ENCODE measurements at regions not wholly inside any gene's neighbourhood (a gene's known extent, or its start where the extent isn't known, plus 50 kb on each side); places are given as distances from the start of the nearest gene placed in this dataset.

- intact Hi-C loops (cut with micrococcal nuclease): no loop called here
- BruUV-seq (replicated peaks): no TSS peak
- Mint-ChIP-seq H3K4me3 (ENCODE audit: unreplicated experiment) (no peak overlapping the region), H3K36me3 (ENCODE audit: insufficient read depth, unreplicated experiment) (no peaks in the 10 kb centered on the region), H3K4me1 (ENCODE audit: insufficient read depth, unreplicated experiment) (no peaks in the 10 kb centered on the region), H3K9me3 (ENCODE audit: unreplicated experiment) (no peaks in the 10 kb centered on the region), H3K27ac (ENCODE audit: low read depth, unreplicated experiment) (no peak overlapping the region), H3K27me3 (ENCODE audit: insufficient read depth, unreplicated experiment) (no peaks in the 10 kb centered on the region)
- DNase-seq (ENCODE audit: unreplicated experiment): no peak
- ChIA-PET POLR2A (no interaction called here), CTCF (interaction anchor here (0.6 kb wide), 1 partner anchor 198 kb away, joined by 3 read pairs; no protein-coding TSS in a partner anchor)
- TF ChIP-seq, protein P1, sequence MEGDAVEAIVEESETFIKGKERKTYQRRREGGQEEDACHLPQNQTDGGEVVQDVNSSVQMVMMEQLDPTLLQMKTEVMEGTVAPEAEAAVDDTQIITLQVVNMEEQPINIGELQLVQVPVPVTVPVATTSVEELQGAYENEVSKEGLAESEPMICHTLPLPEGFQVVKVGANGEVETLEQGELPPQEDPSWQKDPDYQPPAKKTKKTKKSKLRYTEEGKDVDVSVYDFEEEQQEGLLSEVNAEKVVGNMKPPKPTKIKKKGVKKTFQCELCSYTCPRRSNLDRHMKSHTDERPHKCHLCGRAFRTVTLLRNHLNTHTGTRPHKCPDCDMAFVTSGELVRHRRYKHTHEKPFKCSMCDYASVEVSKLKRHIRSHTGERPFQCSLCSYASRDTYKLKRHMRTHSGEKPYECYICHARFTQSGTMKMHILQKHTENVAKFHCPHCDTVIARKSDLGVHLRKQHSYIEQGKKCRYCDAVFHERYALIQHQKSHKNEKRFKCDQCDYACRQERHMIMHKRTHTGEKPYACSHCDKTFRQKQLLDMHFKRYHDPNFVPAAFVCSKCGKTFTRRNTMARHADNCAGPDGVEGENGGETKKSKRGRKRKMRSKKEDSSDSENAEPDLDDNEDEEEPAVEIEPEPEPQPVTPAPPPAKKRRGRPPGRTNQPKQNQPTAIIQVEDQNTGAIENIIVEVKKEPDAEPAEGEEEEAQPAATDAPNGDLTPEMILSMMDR (IDR thresholded peaks at IDR 0.05; ENCODE audit: unreplicated experiment): no peak
Observed at GRCh38 chr9:22645893-22646292, 199.3 kb downstream of the DMRTA1 start.

- TF ChIP-seq, protein P1 (IDR thresholded peaks at IDR 0.05; ENCODE audit: unreplicated experiment): no peak
- no peak overlapping the region for H3K4me3 Mint-ChIP-seq (ENCODE audit: unreplicated experiment)
Observed at GRCh38 chr9:22649384-22649783, 202.8 kb downstream of the DMRTA1 start.

DNA sequence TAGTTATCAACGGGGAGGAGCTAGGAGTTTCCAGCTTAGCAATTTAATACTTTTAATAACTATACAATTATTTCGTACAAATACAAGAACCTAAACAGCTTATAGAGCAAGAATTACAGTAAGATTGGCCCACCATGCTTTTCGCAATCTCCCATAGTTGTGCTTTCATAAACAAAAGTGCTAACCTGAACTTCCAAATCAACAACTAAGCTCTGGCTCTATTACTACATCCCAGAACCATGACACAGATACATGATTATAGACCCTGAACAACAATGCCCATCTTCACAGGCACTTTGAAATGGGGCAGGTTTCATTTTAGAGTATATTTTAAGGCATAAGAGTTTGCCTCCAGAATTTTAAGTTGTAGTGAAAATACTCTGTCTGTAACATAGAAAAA is 203.5 kb downstream of the DMRTA1 start:
- Mint-ChIP-seq H3K4me3 (ENCODE audit: unreplicated experiment) (no peak overlapping the region), H3K27ac (ENCODE audit: low read depth, unreplicated experiment) (no peak overlapping the region), H3K36me3 (ENCODE audit: insufficient read depth, unreplicated experiment) (no peaks in the 10 kb centered on the region), H3K9me3 (ENCODE audit: unreplicated experiment) (no peaks in the 10 kb centered on the region), H3K4me1 (ENCODE audit: insufficient read depth, unreplicated experiment) (no peaks in the 10 kb centered on the region), H3K27me3 (ENCODE audit: insufficient read depth, unreplicated experiment) (no peaks in the 10 kb centered on the region)
- ChIA-PET POLR2A (no interaction called here), CTCF (interaction anchor here (0.5 kb wide), 1 partner anchor 1328 kb away, joined by 7 read pairs; no protein-coding TSS in a partner anchor)
- no peak for DNase-seq (ENCODE audit: unreplicated experiment)
- TF ChIP-seq, protein P1 (IDR thresholded peaks at IDR 0.05; ENCODE audit: unreplicated experiment): no peak
- BruUV-seq (replicated peaks): no TSS peak
- intact Hi-C loops (cut with micrococcal nuclease): no loop called here

More at GRCh38 chr9:22649384-22649783, 202.8 kb downstream of the DMRTA1 start:
- Mint-ChIP-seq H3K36me3 (ENCODE audit: insufficient read depth, unreplicated experiment) (no peaks in the 10 kb centered on the region), H3K27me3 (ENCODE audit: insufficient read depth, unreplicated experiment) (no peaks in the 10 kb centered on the region), H3K27ac (ENCODE audit: low read depth, unreplicated experiment) (no peak overlapping the region), H3K9me3 (ENCODE audit: unreplicated experiment) (no peaks in the 10 kb centered on the region), H3K4me1 (ENCODE audit: insufficient read depth, unreplicated experiment) (no peaks in the 10 kb centered on the region)
- ChIA-PET POLR2A (no interaction called here), CTCF (no interaction called here)
- no TSS peak for BruUV-seq (replicated peaks)
- no peak for DNase-seq (ENCODE audit: unreplicated experiment)
- intact Hi-C loops (cut with micrococcal nuclease): no loop called here

DNA sequence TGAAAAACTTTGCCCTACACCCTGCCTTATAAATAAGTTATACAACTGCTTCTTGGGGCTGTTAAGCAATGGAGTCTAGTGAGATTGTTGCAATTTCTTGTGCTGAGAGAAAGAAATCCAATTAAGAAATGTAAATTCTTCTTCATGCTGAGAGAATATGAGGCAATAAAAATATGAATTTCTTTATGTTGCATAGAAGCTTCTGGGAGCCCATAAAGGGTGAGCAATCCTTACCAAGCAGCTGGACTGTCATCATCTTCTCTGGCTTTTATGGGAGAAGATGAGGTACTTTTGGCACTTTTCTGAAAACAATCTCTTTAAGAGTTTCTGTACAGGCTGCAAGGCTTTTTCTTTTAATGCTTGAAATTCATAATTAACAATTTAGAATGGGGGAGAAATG is 204.3 kb downstream of the DMRTA1 start:
- H3K4me3 Mint-ChIP-seq (ENCODE audit: unreplicated experiment): no peak overlapping the region
- H3K4me1 Mint-ChIP-seq (ENCODE audit: insufficient read depth, unreplicated experiment): no peaks in the 10 kb centered on the region
- no TSS peak for BruUV-seq (replicated peaks)
- intact Hi-C loops (cut with micrococcal nuclease): no loop called here
- no peaks in the 10 kb centered on the region for H3K27me3 Mint-ChIP-seq (ENCODE audit: insufficient read depth, unreplicated experiment)
- CTCF ChIA-PET: interaction anchor here (0.6 kb wide), 1 partner anchor 236 kb away, joined by 7 read pairs; no protein-coding TSS in a partner anchor
- POLR2A ChIA-PET: no interaction called here
- H3K36me3 Mint-ChIP-seq (ENCODE audit: insufficient read depth, unreplicated experiment): no peaks in the 10 kb centered on the region
- no peak overlapping the region for H3K27ac Mint-ChIP-seq (ENCODE audit: low read depth, unreplicated experiment)
- DNase-seq (ENCODE audit: unreplicated experiment): no peak
- no peaks in the 10 kb centered on the region for H3K9me3 Mint-ChIP-seq (ENCODE audit: unreplicated experiment)
- TF ChIP-seq, protein P1 (IDR thresholded peaks at IDR 0.05; ENCODE audit: unreplicated experiment): no peak
